IPS-15b (cell line): ENCODE measurements at regions not wholly inside any gene's neighbourhood (a gene's known extent, or its start where the extent isn't known, plus 50 kb on each side); places are given as distances from the start of the nearest gene placed in this dataset.

ENCODE experiments used
- H3K27me3 ChIP-seq: one replicate; pipeline ENCODE4 v1.6.1; 2013; ENCODE audit warnings: low read length; ENCODE audit not compliant: control insufficient read depth, insufficient read depth
- H3K36me3 ChIP-seq: one replicate; pipeline ENCODE4 v1.6.1; 2013; ENCODE audit warnings: low read length; ENCODE audit not compliant: control insufficient read depth, insufficient read depth
- H3K4me1 ChIP-seq: one replicate; pipeline ENCODE4 v1.6.1; 2013; ENCODE audit warnings: mild to moderate bottlenecking, low read length; ENCODE audit not compliant: control insufficient read depth, insufficient read depth
- H3K4me3 ChIP-seq: one replicate; pipeline ENCODE4 v1.5.1; 2013; ENCODE audit warnings: low read depth, low read length
- H3K9ac ChIP-seq: one replicate; pipeline ENCODE4 v1.6.1; 2013; ENCODE audit warnings: low read depth, mild to moderate bottlenecking, low read length
- H3K9me3 ChIP-seq: one replicate; pipeline ENCODE4 v1.6.1; 2013; ENCODE audit warnings: mild to moderate bottlenecking, low read length; ENCODE audit not compliant: control insufficient read depth, insufficient read depth

- Histone ChIP-seq H3K4me1 (no peaks in the 10 kb centered on the region), H3K27me3 (no peaks in the 10 kb centered on the region), H3K4me3 (no peak overlapping the region), H3K36me3 (no peaks in the 10 kb centered on the region), H3K9ac (no peak overlapping the region), H3K9me3 (no peaks in the 10 kb centered on the region)
Measured at GRCh38 chr21:41634211-41634694, 126.3 kb upstream of the TMPRSS2 start.

- no peaks in the 10 kb centered on the region for H3K27me3 ChIP-seq
- H3K36me3 ChIP-seq: no peaks in the 10 kb centered on the region
- H3K9me3 ChIP-seq: no peaks in the 10 kb centered on the region
- H3K9ac ChIP-seq: no peak overlapping the region
- no peaks in the 10 kb centered on the region for H3K4me1 ChIP-seq
- H3K4me3 ChIP-seq: no peak overlapping the region
Measured at GRCh38 chr21:41633627-41634026, 125.7 kb upstream of the TMPRSS2 start.

- no peak overlapping the region for H3K4me3 ChIP-seq
- H3K9ac ChIP-seq: no peak overlapping the region
- no peaks in the 10 kb centered on the region for H3K4me1 ChIP-seq
- no peaks in the 10 kb centered on the region for H3K27me3 ChIP-seq
- no peaks in the 10 kb centered on the region for H3K9me3 ChIP-seq
- H3K36me3 ChIP-seq: no peaks in the 10 kb centered on the region
Measured at GRCh38 chr21:41632748-41633475, 125.0 kb upstream of the TMPRSS2 start.

GRCh38 chr21:41631564-41632461 lies 123.9 kb upstream of the TMPRSS2 start:
- Histone ChIP-seq H3K36me3 (no peaks in the 10 kb centered on the region), H3K4me3 (no peak overlapping the region), H3K27me3 (no peaks in the 10 kb centered on the region), H3K4me1 (no peaks in the 10 kb centered on the region), H3K9ac (no peak overlapping the region), H3K9me3 (no peaks in the 10 kb centered on the region)

- Histone ChIP-seq H3K9ac (no peak overlapping the region), H3K4me1 (no peaks in the 10 kb centered on the region), H3K9me3 (no peaks in the 10 kb centered on the region), H3K4me3 (no peak overlapping the region), H3K36me3 (no peaks in the 10 kb centered on the region), H3K27me3 (no peaks in the 10 kb centered on the region)
Measured at GRCh38 chr21:41630917-41631316, 123.0 kb upstream of the TMPRSS2 start.

GRCh38 chr21:41630249-41630648 lies 122.3 kb upstream of the TMPRSS2 start:
- Histone ChIP-seq H3K36me3 (no peaks in the 10 kb centered on the region), H3K9ac (no peak overlapping the region), H3K4me1 (no peaks in the 10 kb centered on the region), H3K4me3 (no peak overlapping the region), H3K9me3 (no peaks in the 10 kb centered on the region), H3K27me3 (no peaks in the 10 kb centered on the region)

GRCh38 chr21:41628256-41628655 lies 120.3 kb upstream of the TMPRSS2 start:
- Histone ChIP-seq H3K9me3 (no peaks in the 10 kb centered on the region), H3K4me3 (no peak overlapping the region), H3K4me1 (no peaks in the 10 kb centered on the region), H3K36me3 (no peaks in the 10 kb centered on the region), H3K27me3 (no peaks in the 10 kb centered on the region), H3K9ac (no peak overlapping the region)

- no peaks in the 10 kb centered on the region for H3K9me3 ChIP-seq
- H3K4me1 ChIP-seq: no peaks in the 10 kb centered on the region
- H3K9ac ChIP-seq: no peak overlapping the region
- H3K27me3 ChIP-seq: no peaks in the 10 kb centered on the region
- H3K4me3 ChIP-seq: no peak overlapping the region
- H3K36me3 ChIP-seq: no peaks in the 10 kb centered on the region
Measured at GRCh38 chr21:41627428-41627827, 119.5 kb upstream of the TMPRSS2 start.

- no peaks in the 10 kb centered on the region for H3K9me3 ChIP-seq
- H3K4me1 ChIP-seq: no peaks in the 10 kb centered on the region
- H3K9ac ChIP-seq: no peak overlapping the region
- H3K36me3 ChIP-seq: no peaks in the 10 kb centered on the region
- no peaks in the 10 kb centered on the region for H3K27me3 ChIP-seq
- H3K4me3 ChIP-seq: no peak overlapping the region
Measured at GRCh38 chr21:41626021-41626420, 118.1 kb upstream of the TMPRSS2 start.

GRCh38 chr21:41625428-41625827 lies 117.5 kb upstream of the TMPRSS2 start:
- H3K9me3 ChIP-seq: no peaks in the 10 kb centered on the region
- no peaks in the 10 kb centered on the region for H3K4me1 ChIP-seq
- H3K4me3 ChIP-seq: no peak overlapping the region
- H3K9ac ChIP-seq: no peak overlapping the region
- H3K36me3 ChIP-seq: no peaks in the 10 kb centered on the region
- H3K27me3 ChIP-seq: no peaks in the 10 kb centered on the region

- Histone ChIP-seq H3K4me1 (no peaks in the 10 kb centered on the region), H3K36me3 (no peaks in the 10 kb centered on the region), H3K9me3 (no peaks in the 10 kb centered on the region), H3K9ac (no peak overlapping the region), H3K27me3 (no peaks in the 10 kb centered on the region), H3K4me3 (no peak overlapping the region)
Measured at GRCh38 chr21:41624674-41625310, 116.8 kb upstream of the TMPRSS2 start.
